ENCODE measurements at regions not wholly inside any gene's neighbourhood (a gene's known extent, or its start where the extent isn't known, plus 50 kb on each side); places are given as distances from the start of the nearest gene placed in this dataset.

DNA sequence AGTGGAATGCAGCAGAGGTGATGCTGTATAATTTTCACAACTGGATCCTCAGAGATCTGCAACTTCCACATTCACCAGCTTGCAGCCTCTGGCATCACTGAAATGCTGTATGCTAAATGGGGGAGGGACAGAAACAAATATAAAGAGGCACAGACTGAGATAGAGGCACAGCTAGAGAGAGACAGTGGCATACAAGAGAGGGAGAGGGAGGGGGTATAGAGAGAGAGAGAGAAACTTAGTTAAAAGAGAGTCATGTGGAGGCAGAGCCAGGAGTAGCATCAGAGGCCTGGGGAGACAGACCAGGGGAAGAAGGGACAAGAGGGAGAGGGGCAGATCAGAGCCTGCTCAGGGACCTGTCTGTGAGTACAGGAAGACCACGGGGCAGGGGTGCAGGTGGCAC, 84.5 kb upstream of the GRIK3 start:
- TF ChIP-seq, protein P1, sequence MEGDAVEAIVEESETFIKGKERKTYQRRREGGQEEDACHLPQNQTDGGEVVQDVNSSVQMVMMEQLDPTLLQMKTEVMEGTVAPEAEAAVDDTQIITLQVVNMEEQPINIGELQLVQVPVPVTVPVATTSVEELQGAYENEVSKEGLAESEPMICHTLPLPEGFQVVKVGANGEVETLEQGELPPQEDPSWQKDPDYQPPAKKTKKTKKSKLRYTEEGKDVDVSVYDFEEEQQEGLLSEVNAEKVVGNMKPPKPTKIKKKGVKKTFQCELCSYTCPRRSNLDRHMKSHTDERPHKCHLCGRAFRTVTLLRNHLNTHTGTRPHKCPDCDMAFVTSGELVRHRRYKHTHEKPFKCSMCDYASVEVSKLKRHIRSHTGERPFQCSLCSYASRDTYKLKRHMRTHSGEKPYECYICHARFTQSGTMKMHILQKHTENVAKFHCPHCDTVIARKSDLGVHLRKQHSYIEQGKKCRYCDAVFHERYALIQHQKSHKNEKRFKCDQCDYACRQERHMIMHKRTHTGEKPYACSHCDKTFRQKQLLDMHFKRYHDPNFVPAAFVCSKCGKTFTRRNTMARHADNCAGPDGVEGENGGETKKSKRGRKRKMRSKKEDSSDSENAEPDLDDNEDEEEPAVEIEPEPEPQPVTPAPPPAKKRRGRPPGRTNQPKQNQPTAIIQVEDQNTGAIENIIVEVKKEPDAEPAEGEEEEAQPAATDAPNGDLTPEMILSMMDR (IDR thresholded peaks at IDR 0.05) = no peak
- TF ChIP-seq EP300 (IDR thresholded peaks at IDR 0.05) = no peak
- no peak for TF ChIP-seq POLR2A (IDR thresholded peaks at IDR 0.05)
